ENCODE measurements at regions not wholly inside any gene's neighbourhood (a gene's known extent, or its start where the extent isn't known, plus 50 kb on each side); places are given as distances from the start of the nearest gene placed in this dataset.

DNA sequence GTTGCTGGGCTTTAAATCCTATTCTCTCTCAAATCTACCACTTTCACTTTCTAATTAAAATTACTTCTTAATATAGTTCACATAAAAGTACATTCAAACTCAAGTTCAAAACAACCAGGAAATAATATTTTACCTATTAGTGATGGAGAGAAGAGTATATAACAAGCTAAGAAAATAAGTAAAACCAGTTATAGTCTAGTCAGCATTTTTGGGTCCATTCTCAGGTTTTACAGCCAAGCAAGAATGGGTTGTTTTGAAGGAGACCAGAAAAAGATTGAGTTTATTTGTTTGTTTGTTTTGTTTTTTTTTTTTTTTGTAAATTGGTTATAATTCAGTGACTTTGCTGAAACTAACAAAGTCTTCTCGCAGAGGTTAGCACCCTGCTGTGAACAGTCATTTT is 106.3 kb upstream of the PTPRZ1 start:
- Histone ChIP-seq H3K14ac (replicated peaks; ENCODE audit: low read depth, low read length) (no peak overlapping the region), H3K9me3 (ENCODE audit: control insufficient read depth, insufficient read depth, low read length) (no peaks in the 10 kb centered on the region), H3K36me3 (ENCODE audit: control insufficient read depth, insufficient read depth, low read length) (no peaks in the 10 kb centered on the region), H3K4me1 (ENCODE audit: control insufficient read depth, insufficient read depth, low read length) (no peaks in the 10 kb centered on the region), H4K91ac (ENCODE audit: insufficient read depth, low read depth, low read length) (no peak overlapping the region), H4K8ac (ENCODE audit: low read depth in 2 of 2, low read length in 2 of 2) (no peak overlapping the region), H2BK5ac (ENCODE audit: low read depth, low read length, poor library complexity, severe bottlenecking) (no peak overlapping the region), H2BK20ac (ENCODE audit: low read depth, low read length) (no peak overlapping the region), H3K18ac (ENCODE audit: low read depth, low read length) (no peak overlapping the region), H3K56ac (ENCODE audit: extremely low read depth, insufficient read depth, low read length) (no peak overlapping the region), H3K27me3 (ENCODE audit: control insufficient read depth, insufficient read depth, low read length) (no peaks in the 10 kb centered on the region), H2BK120ac (ENCODE audit: low read depth, low read length) (no peak overlapping the region), H2AK9ac (replicated peaks; ENCODE audit: low read depth, low read length, poor library complexity) (no peak overlapping the region), H4K5ac (ENCODE audit: low read depth, low read length) (no peak overlapping the region), H3K9me1 (ENCODE audit: insufficient read depth, low read length) (no peaks in the 10 kb centered on the region), H3K4me3 (ENCODE audit: insufficient read depth, low read depth, low read length) (no peak overlapping the region), H3K23ac (ENCODE audit: low read depth, low read length) (no peak overlapping the region), H3K79me1 (ENCODE audit: low read depth in 1 of 2, low read length in 2 of 2) (no peaks in the 10 kb centered on the region), H2BK15ac (ENCODE audit: low read depth, low read length) (no peak overlapping the region), H3K27ac (ENCODE audit: insufficient read depth, low read length) (no peak overlapping the region), H3K4me2 (ENCODE audit: low read depth, low read length) (no peak overlapping the region), H3K4ac (ENCODE audit: low read depth, low read length) (no peak overlapping the region), H2AK5ac (ENCODE audit: low read depth, low read length) (no peak overlapping the region), H4K20me1 (ENCODE audit: insufficient read depth, low read length) (no peaks in the 10 kb centered on the region), H3K9ac (ENCODE audit: low read depth, low read length) (no peak overlapping the region), H2AFZ (replicated peaks; ENCODE audit: low read length, poor library complexity) (no peak overlapping the region)
- in situ Hi-C loops (cut with MboI; ENCODE audit: low sequenced_read_pairs) (no loop called here), dilution Hi-C loops (cut with HindIII; ENCODE audit: low sequenced_read_pairs, unreplicated experiment) (no loop called here), intact Hi-C loops (cut with micrococcal nuclease) (no loop called here)
- no peak for DNase-seq
- ATAC-seq (ENCODE audit: low read depth), result no peak
- BruUV-seq (replicated peaks), result no TSS peak
- POLR2A ChIA-PET (ENCODE audit: unreplicated experiment), result interaction anchor here (0.7 kb wide), 1 partner anchor 103 kb away, joined by 7 read pairs; no protein-coding TSS in a partner anchor
- WGBS, 2 experiments (ENCODE audit: extremely low coverage in 2 of 2, insufficient read length in 1 of 2), result no CpG with 5 or more reads among the region's 1 CpG
- CTCF ChIA-PET, result interaction anchor here (0.6 kb wide), 2 partner anchors 58 to 302 kb away, joined by 3 to 7 read pairs; no protein-coding TSS in a partner anchor
- peak; percentile 97 for TF ChIP-seq MAFK (IDR thresholded peaks at IDR 0.05; ENCODE audit: low read depth, low read length)
- TF ChIP-seq CHD1 (IDR thresholded peaks at IDR 0.05; ENCODE audit: low read depth, low read length), result no peak
- no peak for TF ChIP-seq RAD21 (IDR thresholded peaks at IDR 0.05; ENCODE audit: low read length)

All from IMR-90 (cell line).